Eye (tissue), 1 donor: ENCODE measurements at regions not wholly inside any gene's neighbourhood (a gene's known extent, or its start where the extent isn't known, plus 50 kb on each side); places are given as distances from the start of the nearest gene placed in this dataset.
"Not testable (repeated sequence)": the region's sequence is repeated elsewhere in the genome, so short reads cannot be mapped to it uniquely, and the experiment has no call there.

ENCODE experiments used
- DNase-seq: peaks from one replicate; pipeline ENCODE4 v3.0.0-alpha.2; 2015

- DNase-seq = no peak
Observed at GRCh38 chr15:34700891-34701427, 53.8 kb downstream of the GJD2 start.

GRCh38 chr15:34699968-34700640, 54.7 kb downstream of the GJD2 start:
- no peak for DNase-seq

- DNase-seq = no peak
Observed at GRCh38 chr15:34696506-34696905, 58.3 kb downstream of the GJD2 start.

GRCh38 chr15:34693053-34693744, 61.6 kb downstream of the GJD2 start:
- no peak for DNase-seq

- no peak for DNase-seq
Observed at GRCh38 chr15:34691034-34691433, 63.8 kb downstream of the GJD2 start.

- no peak for DNase-seq
Observed at GRCh38 chr15:34688699-34689098, 66.1 kb downstream of the GJD2 start.

- DNase-seq = no peak
Observed at GRCh38 chr15:34684351-34684750, 70.4 kb downstream of the GJD2 start.

- no peak for DNase-seq
Observed at GRCh38 chr15:34682674-34683073, 72.1 kb downstream of the GJD2 start.

GRCh38 chr15:34679291-34679690, 75.5 kb downstream of the GJD2 start:
- DNase-seq = no peak

- no peak for DNase-seq
Observed at GRCh38 chr15:34673241-34673640, 81.6 kb downstream of the GJD2 start.

GRCh38 chr15:34665498-34666116, 82.2 kb upstream of the GOLGA8B start:
- peak; percentile 38 for DNase-seq

- no peak for DNase-seq
Observed at GRCh38 chr15:34664418-34664817, 81.0 kb upstream of the GOLGA8B start.

- DNase-seq = no peak
Observed at GRCh38 chr15:34663101-34663500, 79.7 kb upstream of the GOLGA8B start.

- no peak for DNase-seq
Observed at GRCh38 chr15:34659056-34659455, 75.6 kb upstream of the GOLGA8B start.

GRCh38 chr15:34657469-34658127, 74.1 kb upstream of the GOLGA8B start:
- DNase-seq = no peak

- no peak for DNase-seq
Observed at GRCh38 chr15:34656005-34656796, 72.8 kb upstream of the GOLGA8B start.

- no peak for DNase-seq
Observed at GRCh38 chr15:34655326-34655725, 71.9 kb upstream of the GOLGA8B start.

GRCh38 chr15:34654625-34655024, 71.2 kb upstream of the GOLGA8B start:
- no peak for DNase-seq

- DNase-seq = no peak
Observed at GRCh38 chr15:34653992-34654391, 70.5 kb upstream of the GOLGA8B start.

- not testable (repeated sequence) for DNase-seq
Observed at GRCh38 chr15:34653326-34653725, 69.9 kb upstream of the GOLGA8B start.

GRCh38 chr15:34652726-34653033, 69.2 kb upstream of the GOLGA8B start:
- no peak for DNase-seq

- DNase-seq = no peak
Observed at GRCh38 chr15:34651997-34652725, 68.7 kb upstream of the GOLGA8B start.
